ENCODE measurements at regions not wholly inside any gene's neighbourhood (a gene's known extent, or its start where the extent isn't known, plus 50 kb on each side); places are given as distances from the start of the nearest gene placed in this dataset.
"Not testable (repeated sequence)": the region's sequence is repeated elsewhere in the genome, so short reads cannot be mapped to it uniquely, and the experiment has no call there.

DNA sequence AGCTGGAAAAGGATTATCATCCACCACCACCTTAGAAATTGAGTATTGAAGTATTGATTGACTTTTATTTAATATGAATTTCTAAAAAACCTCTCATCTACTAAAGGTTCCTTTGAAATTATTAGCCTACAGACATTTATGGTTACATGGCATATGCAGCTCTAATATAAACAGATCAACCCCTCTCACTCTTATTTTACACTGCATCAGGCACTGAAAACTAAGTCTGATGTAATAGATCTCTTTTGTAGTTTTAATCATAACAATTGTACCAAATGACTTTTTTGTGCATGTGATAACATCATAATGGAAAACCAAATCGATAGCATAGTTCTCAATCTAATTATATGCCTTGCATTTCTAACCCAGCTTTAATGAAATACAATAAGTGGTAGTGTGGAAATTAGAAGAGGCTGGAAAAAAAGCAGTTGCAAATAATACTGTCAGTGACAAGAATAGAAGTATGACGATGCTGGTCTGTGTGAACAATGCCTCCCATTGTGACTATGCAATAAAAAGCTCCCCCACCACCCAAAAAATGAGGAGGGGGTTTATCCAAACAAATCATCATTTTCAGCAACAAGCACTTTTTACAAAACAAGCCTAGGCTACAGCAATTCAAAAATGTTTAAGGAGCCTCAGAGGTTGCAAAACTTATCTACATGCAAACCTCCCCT, 426.5 kb upstream of the NFIA start:
- Histone ChIP-seq H3K36me3 (no peaks in the 10 kb centered on the region), H3K9me3 (no peaks in the 10 kb centered on the region), H3K27ac (no peak overlapping the region), H3K27me3 (no peaks in the 10 kb centered on the region), H3K4me3 (no peak overlapping the region), H3K4me1 (no peaks in the 10 kb centered on the region)
- intact Hi-C loops (cut with DNase I; ENCODE audit: low total_unique reads), result no loop called here
- TF ChIP-seq CTCF (IDR thresholded peaks at IDR 0.05) (no peak), POLR2A (IDR thresholded peaks at IDR 0.05) (no peak)
- no peak for DNase-seq

DNA sequence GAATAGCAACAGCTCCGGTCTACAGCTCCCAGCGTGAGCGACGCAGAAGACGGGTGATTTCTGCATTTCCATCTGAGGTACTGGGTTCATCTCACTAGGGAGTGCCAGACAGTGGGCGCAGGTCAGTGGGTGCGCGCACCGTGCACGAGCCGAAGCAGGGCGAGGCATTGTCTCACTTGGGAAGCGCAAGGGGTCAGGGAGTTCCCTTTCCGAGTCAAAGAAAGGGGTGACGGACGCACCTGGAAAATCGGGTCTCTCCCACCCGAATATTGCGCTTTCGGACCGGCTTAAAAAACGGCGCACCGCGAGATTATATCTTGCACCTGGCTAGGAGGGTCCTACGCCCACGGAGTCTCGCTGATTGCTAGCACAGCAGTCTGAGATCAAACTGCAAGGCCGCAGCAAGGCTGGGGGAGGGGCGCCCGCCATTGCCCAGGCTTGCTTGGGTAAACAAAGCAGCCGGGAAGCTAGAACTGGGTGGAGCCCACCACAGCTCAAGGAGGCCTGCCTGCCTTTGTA, 442.3 kb upstream of the NFIA start:
- H3K9me3 ChIP-seq; H3K36me3 ChIP-seq; DNase-seq; intact Hi-C loops (cut with DNase I; ENCODE audit: low total_unique reads); H3K27me3 ChIP-seq; H3K4me1 ChIP-seq; H3K27ac ChIP-seq; H3K4me3 ChIP-seq: not testable (repeated sequence)

- no peaks in the 10 kb centered on the region for H3K9me3 ChIP-seq
- no peaks in the 10 kb centered on the region for H3K27me3 ChIP-seq
- intact Hi-C loops (cut with DNase I; ENCODE audit: low total_unique reads), result no loop called here
- TF ChIP-seq POLR2A (IDR thresholded peaks at IDR 0.05) (no peak), CTCF (IDR thresholded peaks at IDR 0.05) (no peak)
- DNase-seq, result no peak
- no peaks in the 10 kb centered on the region for H3K4me1 ChIP-seq
- no peak overlapping the region for H3K4me3 ChIP-seq
- H3K27ac ChIP-seq, result no peak overlapping the region
- no peaks in the 10 kb centered on the region for H3K36me3 ChIP-seq
These were observed 443.1 kb upstream of the NFIA start for GRCh38 chr1:60639287-60639686.

DNA sequence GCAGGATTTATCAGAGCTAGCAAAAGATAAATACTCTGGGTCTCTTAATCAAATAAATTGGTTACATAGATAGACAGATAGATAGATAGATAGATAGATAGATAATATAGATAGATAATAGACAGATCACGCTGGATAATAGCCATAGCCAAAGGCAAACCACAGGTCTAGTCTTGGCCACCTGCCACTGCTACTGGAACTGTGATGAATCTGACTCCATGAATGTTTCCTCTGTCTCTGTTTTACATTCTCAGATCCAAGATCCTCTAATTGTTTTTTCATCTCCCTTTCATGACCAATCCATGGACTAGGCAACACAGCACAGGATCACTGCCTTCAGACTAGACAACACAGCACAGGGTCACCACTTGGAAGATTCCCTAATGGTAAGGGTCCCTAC, 444.7 kb upstream of the NFIA start:
- Histone ChIP-seq H3K9me3 (no peaks in the 10 kb centered on the region), H3K27me3 (no peaks in the 10 kb centered on the region), H3K4me1 (no peaks in the 10 kb centered on the region), H3K27ac (no peak overlapping the region), H3K4me3 (no peak overlapping the region), H3K36me3 (no peaks in the 10 kb centered on the region)
- no peak for DNase-seq
- intact Hi-C loops (cut with DNase I; ENCODE audit: low total_unique reads), result no loop called here
- TF ChIP-seq CTCF (IDR thresholded peaks at IDR 0.05) (no peak), POLR2A (IDR thresholded peaks at IDR 0.05) (no peak)

DNA sequence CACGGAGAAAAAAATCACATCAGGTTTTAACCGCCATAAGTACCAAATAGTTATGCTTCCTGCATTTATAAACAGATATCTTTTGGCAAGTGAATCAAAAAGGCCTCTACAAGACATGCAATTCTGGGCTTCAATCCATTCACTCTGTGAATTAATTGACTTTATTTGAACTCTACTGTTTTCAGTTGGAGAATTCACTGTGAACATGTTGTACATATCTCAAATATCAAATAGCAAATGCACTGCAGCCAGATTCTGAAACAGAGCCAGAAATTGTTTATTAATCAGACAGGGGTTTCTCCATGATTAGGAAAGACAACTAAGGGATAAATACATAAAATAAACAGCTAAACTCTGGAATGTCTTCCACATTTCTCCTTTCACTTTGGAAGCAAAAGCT, 445.4 kb upstream of the NFIA start:
- intact Hi-C loops (cut with DNase I; ENCODE audit: low total_unique reads), result no loop called here
- no peaks in the 10 kb centered on the region for H3K4me1 ChIP-seq
- no peak for DNase-seq
- no peak for TF ChIP-seq CTCF (IDR thresholded peaks at IDR 0.05)
- no peak for TF ChIP-seq POLR2A (IDR thresholded peaks at IDR 0.05)
- no peaks in the 10 kb centered on the region for H3K27me3 ChIP-seq
- H3K9me3 ChIP-seq, result no peaks in the 10 kb centered on the region
- no peaks in the 10 kb centered on the region for H3K36me3 ChIP-seq
- no peak overlapping the region for H3K4me3 ChIP-seq
- H3K27ac ChIP-seq, result no peak overlapping the region

DNA sequence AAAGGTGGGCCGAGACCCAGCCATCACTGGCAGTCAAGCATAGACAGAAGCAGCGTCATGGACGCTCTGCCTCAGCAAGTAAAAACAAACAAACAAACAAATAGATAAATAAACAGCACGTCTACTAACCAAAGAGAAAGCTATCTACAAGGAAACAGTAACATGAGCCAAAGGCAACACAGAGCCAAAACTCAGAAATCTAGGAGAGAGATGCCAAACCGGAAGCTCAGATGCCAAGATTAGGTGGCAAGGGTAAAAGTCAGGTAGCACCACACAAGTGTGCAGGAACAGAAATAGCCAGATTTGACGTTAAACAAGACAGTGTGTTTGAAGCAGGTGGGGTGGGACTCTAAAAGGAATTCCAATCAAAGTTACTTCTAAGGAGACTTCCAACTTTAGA, 448.3 kb upstream of the NFIA start:
- no peaks in the 10 kb centered on the region for H3K9me3 ChIP-seq
- no peaks in the 10 kb centered on the region for H3K36me3 ChIP-seq
- H3K4me1 ChIP-seq, result no peaks in the 10 kb centered on the region
- no peak overlapping the region for H3K4me3 ChIP-seq
- H3K27me3 ChIP-seq, result no peaks in the 10 kb centered on the region
- intact Hi-C loops (cut with DNase I; ENCODE audit: low total_unique reads), result no loop called here
- DNase-seq, result no peak
- no peak overlapping the region for H3K27ac ChIP-seq
- TF ChIP-seq POLR2A (IDR thresholded peaks at IDR 0.05), result no peak
- no peak for TF ChIP-seq CTCF (IDR thresholded peaks at IDR 0.05)
